DMS79 treated with DMSO at 0.1 percent for 48 hours (cell line): ENCODE measurements at regions not wholly inside any gene's neighbourhood (a gene's known extent, or its start where the extent isn't known, plus 50 kb on each side); places are given as distances from the start of the nearest gene placed in this dataset.

Source experiments
- DNase-seq: peaks from one replicate; lab custom pipeline; 2025; lab: John Stamatoyannopoulos, UW

GRCh38 chr3:117404141-117404540, 694.6 kb downstream of the TUSC7 start:
- DNase-seq: no peak

- DNase-seq: peak; percentile 84
Measured at GRCh38 chr3:117404730-117405129, 695.2 kb downstream of the TUSC7 start.

GRCh38 chr3:117405359-117405758, 695.8 kb downstream of the TUSC7 start:
- DNase-seq: peak; percentile 66

- no peak for DNase-seq
Measured at GRCh38 chr3:117407317-117407716, 697.7 kb downstream of the TUSC7 start.

DNA sequence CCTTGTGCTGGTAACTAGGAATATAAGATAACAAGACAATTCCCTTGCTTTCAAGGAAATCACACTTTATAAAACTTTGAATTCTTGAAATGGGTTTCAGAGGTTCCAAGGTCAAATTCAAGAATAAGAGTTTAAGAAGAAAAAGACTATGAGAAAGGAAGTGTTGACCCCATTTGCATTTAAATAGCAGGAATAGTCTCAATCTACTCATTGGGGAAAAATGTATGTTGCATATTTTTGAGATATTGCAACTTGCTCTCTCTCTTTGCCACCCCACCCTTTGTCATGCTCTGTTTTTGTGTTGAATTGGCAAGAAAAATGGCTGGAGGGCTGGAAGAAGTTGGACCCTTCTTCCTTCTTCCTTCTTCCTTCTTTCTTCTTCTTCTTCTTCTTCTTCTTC, 699.2 kb downstream of the TUSC7 start:
- DNase-seq: no peak

DNA sequence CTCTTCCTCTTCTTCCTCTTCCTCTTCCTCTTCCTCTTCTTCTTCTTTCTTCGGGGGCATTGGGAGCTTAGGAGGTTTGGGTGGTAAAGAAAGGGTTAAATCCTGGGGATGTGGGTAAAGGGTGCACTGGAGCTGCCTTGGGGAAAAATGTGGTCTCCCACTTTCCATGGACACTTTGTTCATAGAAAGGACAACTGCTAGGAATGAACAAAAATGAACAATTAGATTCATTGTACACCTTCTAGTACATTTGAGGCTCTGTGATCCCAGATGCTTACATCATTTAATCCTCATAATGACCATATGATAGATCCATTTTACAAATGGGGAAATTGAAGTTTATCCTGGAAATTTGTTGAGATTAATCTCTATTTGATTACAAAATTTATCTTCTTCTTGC, 699.7 kb downstream of the TUSC7 start:
- no peak for DNase-seq

GRCh38 chr3:117409701-117410459, 700.3 kb downstream of the TUSC7 start:
- DNase-seq: no peak

- no peak for DNase-seq
Measured at GRCh38 chr3:117411971-117412370, 702.4 kb downstream of the TUSC7 start.

DNA sequence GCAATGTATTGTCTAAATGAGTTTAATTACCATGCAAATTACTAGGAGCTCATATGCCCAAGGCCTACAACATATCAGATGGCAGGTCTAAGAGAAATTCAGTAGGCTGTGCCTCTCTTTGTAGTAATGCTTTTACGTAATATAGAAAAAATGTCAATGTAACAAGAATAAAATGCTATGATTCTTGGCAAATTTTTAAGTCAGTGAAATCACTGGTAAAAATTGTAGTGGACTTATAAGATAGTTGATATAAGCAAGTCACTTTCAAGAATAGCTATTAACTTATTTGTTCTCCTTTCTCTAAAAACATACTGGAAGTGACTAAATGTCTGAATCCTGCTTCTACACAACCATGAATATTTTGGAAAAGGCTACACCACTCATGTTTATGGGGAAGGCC, 707.8 kb downstream of the TUSC7 start:
- no peak for DNase-seq

- DNase-seq: no peak
Measured at GRCh38 chr3:117427081-117427480, 717.5 kb downstream of the TUSC7 start.

- no peak for DNase-seq
Measured at GRCh38 chr3:117433427-117433826, 723.8 kb downstream of the TUSC7 start.

DNA sequence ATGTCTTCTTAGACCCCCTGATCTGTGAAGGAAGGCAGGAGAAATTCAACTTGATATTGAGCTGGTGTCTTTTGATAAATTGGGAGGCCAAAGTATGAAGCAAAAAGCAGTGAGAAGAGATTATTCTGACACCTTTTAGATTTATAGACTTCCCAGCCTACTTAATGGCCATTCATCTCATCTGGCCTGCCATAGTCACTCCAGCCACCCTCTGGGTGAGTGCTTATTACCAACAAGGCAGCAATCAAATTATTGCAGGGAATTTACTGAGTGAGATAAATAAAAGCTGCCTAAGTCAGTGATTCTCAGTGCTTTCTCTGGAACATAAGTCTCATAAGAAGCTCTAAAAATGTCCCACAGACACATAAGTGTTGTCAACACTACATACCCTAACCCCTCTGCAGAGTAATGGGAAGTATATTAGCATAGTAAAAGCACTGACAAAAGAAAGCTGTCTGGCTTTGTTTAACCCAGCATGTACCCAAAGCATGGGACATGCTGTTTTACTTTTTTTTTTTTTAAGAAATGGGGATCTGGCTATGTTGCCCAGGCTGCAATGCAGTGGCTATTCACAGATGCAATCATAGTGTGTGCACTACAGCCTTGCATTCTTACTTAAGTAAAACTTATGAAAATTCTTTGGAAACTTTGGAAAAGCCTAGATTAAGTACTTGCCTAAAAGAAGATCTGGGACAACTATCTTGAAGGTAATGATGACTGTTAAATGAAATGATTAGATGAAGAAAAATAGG, 725.3 kb downstream of the TUSC7 start:
- DNase-seq: no peak

DNA sequence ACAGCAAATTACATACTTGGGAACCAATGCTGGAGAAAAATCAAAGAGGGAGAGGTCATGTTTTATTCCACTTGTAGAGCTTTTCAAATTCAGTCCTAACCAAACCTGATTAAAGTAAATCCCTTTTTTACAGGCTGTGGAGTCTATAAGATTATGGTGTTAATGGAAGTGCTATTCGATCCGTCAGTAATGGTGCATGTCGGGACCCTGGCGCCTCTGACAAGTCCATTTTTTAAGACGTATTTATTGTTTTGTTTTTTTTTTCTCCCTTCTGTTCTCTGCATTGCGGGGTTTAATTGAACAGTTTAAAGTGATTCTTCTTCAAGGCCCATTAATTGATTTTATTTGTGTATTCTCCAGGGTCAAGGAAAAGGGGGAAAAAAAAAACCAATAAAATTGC, 725.9 kb downstream of the TUSC7 start:
- DNase-seq: no peak

DNA sequence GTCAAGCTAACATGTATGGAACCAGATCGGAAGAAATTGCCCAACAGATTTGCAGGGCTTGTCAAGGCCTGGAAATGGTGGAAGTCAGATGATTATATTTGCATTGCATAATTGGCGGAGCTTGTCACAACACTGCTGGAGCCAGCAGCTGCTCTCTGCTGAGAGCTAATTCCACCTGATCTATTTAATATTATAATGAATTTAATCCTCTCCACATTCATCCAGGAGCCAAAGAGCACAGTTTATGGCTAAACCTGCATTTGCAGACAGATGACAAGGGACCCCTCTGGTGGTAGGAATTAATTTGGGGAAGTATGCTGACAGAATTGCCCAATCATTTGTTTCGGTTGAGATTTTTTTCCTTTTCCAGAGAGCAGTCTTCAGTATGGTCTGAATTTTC, 730.2 kb downstream of the TUSC7 start:
- peak; percentile 41 for DNase-seq

DNA sequence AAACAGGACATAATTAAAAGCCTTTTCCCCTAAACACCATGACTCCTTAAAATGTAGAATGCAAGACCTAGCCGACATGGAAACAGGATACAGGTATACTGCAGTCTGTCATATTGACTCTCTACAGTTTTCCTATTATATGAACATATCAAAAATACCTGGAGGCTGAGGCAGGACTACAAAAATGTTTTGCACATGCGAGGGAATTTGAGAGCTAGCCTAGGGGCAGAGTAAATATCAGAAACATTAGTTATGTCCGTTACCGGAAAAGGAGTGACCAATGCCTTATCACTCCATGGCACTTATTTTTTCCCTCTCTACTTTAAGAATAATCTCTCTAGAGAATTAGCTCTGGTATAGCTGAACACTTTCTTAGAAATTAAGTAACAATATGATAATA, 732.3 kb downstream of the TUSC7 start:
- DNase-seq: no peak

- DNase-seq: no peak
Measured at GRCh38 chr3:117442566-117442965, 733.0 kb downstream of the TUSC7 start.

DNA sequence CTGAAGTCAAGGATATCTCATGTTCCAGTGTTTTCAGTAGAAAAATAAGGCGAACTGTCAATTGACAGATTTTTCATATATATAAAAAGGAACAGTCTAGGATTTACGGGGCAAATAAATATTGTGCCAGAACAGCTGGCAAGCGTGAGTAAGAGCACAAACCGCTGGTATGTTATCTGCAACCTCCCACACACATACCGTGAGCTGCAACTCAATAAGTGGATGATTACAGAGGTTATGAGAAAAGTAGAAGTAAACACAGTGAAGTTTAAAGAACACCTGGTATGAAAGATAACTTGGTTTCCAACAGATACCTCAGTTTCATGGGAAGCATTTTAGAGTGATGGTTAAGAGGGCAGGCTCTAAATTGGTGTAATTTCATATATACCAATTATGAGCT, 733.4 kb downstream of the TUSC7 start:
- no peak for DNase-seq

GRCh38 chr3:117444175-117444574, 734.6 kb downstream of the TUSC7 start:
- no peak for DNase-seq

GRCh38 chr3:117447419-117447818, 737.8 kb downstream of the TUSC7 start:
- no peak for DNase-seq

DNA sequence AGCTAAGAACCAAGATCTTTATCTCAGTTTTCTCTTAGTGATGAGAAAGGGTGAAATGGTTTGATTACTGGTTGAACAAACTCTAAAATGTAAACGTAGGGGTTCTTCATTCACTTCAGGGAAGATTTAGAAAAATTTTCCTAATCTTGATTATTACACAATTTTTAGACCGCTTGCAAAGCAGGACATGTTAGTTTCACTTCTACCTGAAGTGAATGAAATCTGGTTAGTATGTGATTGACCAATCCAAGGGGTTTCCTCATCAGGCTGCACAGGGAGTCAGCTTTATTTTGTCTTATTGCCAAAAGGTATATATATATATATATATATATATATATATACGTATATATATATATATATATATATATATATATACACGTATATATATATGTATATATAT, 740.4 kb downstream of the TUSC7 start:
- DNase-seq: no peak

DNA sequence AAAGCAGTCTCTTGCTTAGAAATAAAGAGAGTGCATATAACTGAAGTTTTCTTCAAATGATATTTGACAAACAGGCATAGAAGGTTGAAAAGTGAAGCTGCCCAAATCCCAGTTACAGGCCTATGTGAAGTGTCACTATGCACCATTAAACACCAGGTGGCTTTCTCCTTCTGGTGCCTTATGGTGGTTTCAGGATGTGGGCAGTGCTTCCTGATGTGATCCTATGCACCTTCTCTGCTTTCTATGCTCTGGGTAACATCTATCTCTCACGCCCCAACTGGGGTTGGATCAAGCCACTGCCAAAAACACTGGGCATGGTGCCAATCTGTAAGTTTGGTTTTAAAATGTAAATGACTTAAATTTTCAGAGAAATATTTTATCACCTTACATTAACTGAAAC, 744.7 kb downstream of the TUSC7 start:
- peak; percentile 67 for DNase-seq

DNA sequence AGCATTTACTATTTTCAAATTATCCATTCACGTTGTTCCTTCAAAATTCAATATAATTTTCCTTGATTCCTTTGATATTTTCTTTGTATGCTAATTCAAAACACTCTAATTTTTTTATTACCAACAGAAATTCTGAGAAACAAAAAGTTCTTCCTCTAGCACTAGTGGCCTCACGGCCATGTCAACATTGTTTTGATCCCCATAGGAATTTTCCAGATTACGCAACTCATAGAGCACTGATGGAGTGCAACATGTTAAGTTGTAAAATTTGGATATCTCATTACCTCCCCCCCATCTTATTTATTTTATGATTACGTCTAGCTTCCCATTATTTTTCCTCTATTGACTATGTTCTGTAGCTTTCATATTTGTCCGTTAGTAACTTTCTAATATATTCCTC, 745.3 kb downstream of the TUSC7 start:
- no peak for DNase-seq

DNA sequence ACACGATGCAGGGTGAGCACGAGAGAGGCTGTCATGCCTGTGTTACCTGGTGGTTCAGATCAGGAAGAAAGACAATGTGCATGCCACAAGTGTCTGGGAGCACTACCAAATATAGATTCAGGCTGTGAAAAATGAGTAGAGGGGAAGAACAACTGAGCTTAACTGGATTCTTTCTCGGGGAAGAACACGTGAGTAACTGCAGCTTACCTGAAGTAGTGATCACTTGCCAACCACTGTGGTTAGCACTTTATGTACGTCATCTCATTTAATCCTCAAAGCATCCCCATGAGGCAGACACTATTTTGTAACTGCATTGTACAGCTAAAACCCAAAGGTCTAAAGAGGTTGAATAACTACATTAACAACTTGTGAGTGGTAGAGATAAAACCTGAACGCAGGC, 746.2 kb downstream of the TUSC7 start:
- no peak for DNase-seq
